HepG2 (cell line): ENCODE measurements at regions not wholly inside any gene's neighbourhood (a gene's known extent, or its start where the extent isn't known, plus 50 kb on each side); places are given as distances from the start of the nearest gene placed in this dataset.

Experiments used
- ATAC-seq: fragments of 200-7000 bp; cut with Tn5 transposase; 3 replicates; pipeline ENCODE4 v1.9.1; 2020; ENCODE audit warnings: mild to moderate bottlenecking, moderate library complexity
- BruUV-seq: library from RNA; stranded (reverse); fragments of 400-500 nt; replicated peaks from 2 replicates; lab custom pipeline; 2021; lab: Mats Ljungman, UMichigan
- CTCF ChIA-PET: fragments of 300-600 bp; formaldehyde crosslinking; extraction: SDS; loops from one replicate; lab custom pipeline; 2021; ENCODE audit warnings: low total read pairs, inconsistent platforms, low intra/inter-chr PET ratio; lab: Yijun Ruan, JAX
- POLR2A ChIA-PET: fragments of 350-600 bp; sonication (Branson Sonifier 250); formaldehyde crosslinking; loops from one replicate; lab custom pipeline; 2020; ENCODE audit warnings: antibody characterized with exemption, inconsistent platforms; lab: Yijun Ruan, JAX
- DNase-seq: peaks from one replicate; pipeline ENCODE4 v3.0.0-alpha.2; 2015; ENCODE audit warnings: low spot score
- FAIRE-seq: peaks from 3 replicates; lab custom pipeline; 2011; peaks lifted over from hg19 to GRCh38; lab: Jason Lieb, UNC
- H2AFZ ChIP-seq: one replicate; pipeline ENCODE4 v1.6.1; 2011; ENCODE audit warnings: low read length, inconsistent platforms
- H3K27ac ChIP-seq: fragments of 300-600 bp; 3 replicates; pipeline ENCODE4 v1.8.0; 2011; ENCODE audit warnings: mixed run types, mild to moderate bottlenecking, mixed read lengths, low read length, inconsistent platforms; ENCODE audit not compliant: insufficient read depth; ENCODE audit errors: extremely low read length
- H3K27me3 ChIP-seq, 2 experiments: fragments of 200-600 bp in 1 of 2; 2 replicates in 1 of 2; 3 replicates in 1 of 2; pipeline versions ENCODE4 v1.6.0 to v1.8.0; 2011; ENCODE audit warnings: low read length in 2 of 2, mild to moderate bottlenecking in 2 of 2, moderate library complexity in 2 of 2, inconsistent platforms in 1 of 2; ENCODE audit not compliant: insufficient read depth in 2 of 2, control insufficient read depth in 1 of 2
- H3K36me3 ChIP-seq, 2 experiments: fragments of 200-600 bp in 1 of 2; replicated peaks in 1 of 2; 2 replicates in 1 of 2; 3 replicates in 1 of 2; pipeline versions ENCODE4 v1.5.1 to v1.8.0; 2011; ENCODE audit warnings: low read length in 2 of 2, inconsistent platforms in 1 of 2; ENCODE audit not compliant: insufficient read depth in 2 of 2, control insufficient read depth in 1 of 2
- H3K4me1 ChIP-seq: 2 replicates; pipeline ENCODE4 v1.5.1; 2012; ENCODE audit warnings: low read length, inconsistent platforms; ENCODE audit not compliant: insufficient read depth
- H3K4me2 ChIP-seq: 2 replicates; pipeline ENCODE4 v1.6.0; 2011; ENCODE audit warnings: low read depth, low read length, inconsistent platforms
- H3K4me3 ChIP-seq, 3 experiments: fragments of 200-600 bp in 1 of 3; sonication (generic), shearing (Covaris generic) in 1 of 3; replicated peaks in 1 of 3; 2 replicates each; pipeline ENCODE4 v1.5.1; 2011 to 2016; ENCODE audit warnings: low read length in 3 of 3, inconsistent platforms in 2 of 3, low read depth in 2 of 3, mild to moderate bottlenecking in 2 of 3, control low read depth in 1 of 3, mixed read lengths in 1 of 3; ENCODE audit not compliant: insufficient read depth in 1 of 3
- H3K79me2 ChIP-seq: one replicate; pipeline ENCODE4 v1.6.1; 2011; ENCODE audit warnings: low read length, inconsistent platforms; ENCODE audit not compliant: insufficient read depth
- H3K9ac ChIP-seq: 2 replicates; pipeline ENCODE4 v1.6.0; 2011; ENCODE audit warnings: mild to moderate bottlenecking, low read depth, low read length, inconsistent platforms; ENCODE audit not compliant: insufficient read depth
- H3K9me3 ChIP-seq: 2 replicates; pipeline ENCODE4 v1.5.1; 2012; ENCODE audit warnings: mild to moderate bottlenecking, low read length
- H4K20me1 ChIP-seq: 2 replicates; pipeline ENCODE4 v1.6.0; 2011; ENCODE audit warnings: inconsistent platforms, mild to moderate bottlenecking, low read length, moderate library complexity; ENCODE audit not compliant: insufficient read depth
- ATF7-NPFF ChIP-seq: sonication (generic); formaldehyde crosslinking; IDR thresholded peaks from 2 replicates; pipeline ENCODE4 v1.8.1; 2023; ENCODE audit warnings: mild to moderate bottlenecking, low read depth, missing genetic modification reagents, moderate library complexity
- GATAD1 ChIP-seq: IDR thresholded peaks from 2 replicates; pipeline ENCODE4 v1.6.1; 2016; ENCODE audit warnings: missing genetic modification reagents, missing compliant biosample characterization
- NR1H2 ChIP-seq: sonication (generic); formaldehyde crosslinking; IDR thresholded peaks from 2 replicates; pipeline ENCODE4 v1.8.1; 2022; ENCODE audit warnings: low read depth, missing genetic modification reagents, borderline replicate concordance
- TARDBP ChIP-seq: sonication (generic); formaldehyde crosslinking; IDR thresholded peaks from 2 replicates; pipeline ENCODE4 v1.8.0; 2022; ENCODE audit warnings: mild to moderate bottlenecking, missing genetic modification reagents
- WGBS: methylation state at CpG from one replicate; pipeline ENCODE4 v1.1.6; 2017; ENCODE audit warnings: low lambda C conversion rate; 5-methylcytosine and 5-hydroxymethylcytosine counted together
- in situ Hi-C: cut with HindIII; loops from 2 replicates; pipeline ENCODE4 v1.10.0; 2017; ENCODE audit warnings: low pct_unique_long_range_greater_than_20kb; ENCODE audit not compliant: extremely low pct_ligation_motif_present
- intact Hi-C: fragments of 100-400 bp; cut with micrococcal nuclease; formaldehyde crosslinking; loops from one replicate; pipeline ENCODE4 v1.10.0; 2022; ENCODE audit not compliant: unreplicated experiment
- TF ChIP-seq, protein P1 (sequence below): sonication (generic); formaldehyde crosslinking; conservative IDR thresholded peaks from 2 replicates; pipeline ENCODE4 v1.4.0; 2020; ENCODE audit warnings: missing genetic modification reagents
- TF ChIP-seq, protein P2 (sequence below): sonication (generic); formaldehyde crosslinking; IDR thresholded peaks from 2 replicates; pipeline ENCODE4 v1.5.0; 2020; ENCODE audit warnings: missing genetic modification reagents, mild to moderate bottlenecking, borderline replicate concordance

DNA sequence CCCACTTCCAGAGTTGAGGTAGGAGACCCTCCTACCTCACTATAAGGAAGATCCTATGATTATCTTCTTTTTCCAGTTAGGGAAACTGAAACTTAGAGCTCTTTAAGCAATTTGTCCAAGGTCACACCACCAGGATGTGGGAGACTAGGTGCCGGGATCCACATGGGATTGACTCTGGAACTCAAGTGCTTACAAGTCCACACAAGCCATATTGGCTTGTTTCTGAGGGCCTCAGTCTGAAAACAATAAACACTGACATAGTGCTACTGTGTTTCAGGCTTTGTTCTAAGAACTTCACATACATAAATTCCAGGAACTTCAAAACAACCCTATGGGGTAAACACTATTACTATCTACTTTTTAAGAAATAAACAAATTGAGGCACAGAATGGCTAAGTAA lies 481.3 kb downstream of the ZSWIM6 start:
- FAIRE-seq (no peak), DNase-seq (no peak), ATAC-seq (no peak)
- no peaks in the 10 kb centered on the region for H3K36me3 ChIP-seq
- no peak for TF ChIP-seq GATAD1 (CRISPR knock-in tag)
- TF ChIP-seq ATF7-NPFF (CRISPR knock-in tag) = no peak
- no peak for TF ChIP-seq NR1H2 (CRISPR knock-in tag)
- TF ChIP-seq, protein P1, sequence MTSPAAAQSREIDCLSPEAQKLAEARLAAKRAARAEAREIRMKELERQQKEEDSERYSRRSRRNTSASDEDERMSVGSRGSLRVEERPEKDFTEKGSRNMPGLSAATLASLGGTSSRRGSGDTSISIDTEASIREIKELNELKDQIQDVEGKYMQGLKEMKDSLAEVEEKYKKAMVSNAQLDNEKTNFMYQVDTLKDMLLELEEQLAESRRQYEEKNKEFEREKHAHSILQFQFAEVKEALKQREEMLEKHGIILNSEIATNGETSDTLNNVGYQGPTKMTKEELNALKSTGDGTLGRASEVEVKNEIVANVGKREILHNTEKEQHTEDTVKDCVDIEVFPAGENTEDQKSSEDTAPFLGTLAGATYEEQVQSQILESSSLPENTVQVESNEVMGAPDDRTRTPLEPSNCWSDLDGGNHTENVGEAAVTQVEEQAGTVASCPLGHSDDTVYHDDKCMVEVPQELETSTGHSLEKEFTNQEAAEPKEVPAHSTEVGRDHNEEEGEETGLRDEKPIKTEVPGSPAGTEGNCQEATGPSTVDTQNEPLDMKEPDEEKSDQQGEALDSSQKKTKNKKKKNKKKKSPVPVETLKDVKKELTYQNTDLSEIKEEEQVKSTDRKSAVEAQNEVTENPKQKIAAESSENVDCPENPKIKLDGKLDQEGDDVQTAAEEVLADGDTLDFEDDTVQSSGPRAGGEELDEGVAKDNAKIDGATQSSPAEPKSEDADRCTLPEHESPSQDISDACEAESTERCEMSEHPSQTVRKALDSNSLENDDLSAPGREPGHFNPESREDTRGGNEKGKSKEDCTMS = no peak
- no peak for TF ChIP-seq TARDBP (CRISPR knock-in tag)
- TF ChIP-seq, protein P2, sequence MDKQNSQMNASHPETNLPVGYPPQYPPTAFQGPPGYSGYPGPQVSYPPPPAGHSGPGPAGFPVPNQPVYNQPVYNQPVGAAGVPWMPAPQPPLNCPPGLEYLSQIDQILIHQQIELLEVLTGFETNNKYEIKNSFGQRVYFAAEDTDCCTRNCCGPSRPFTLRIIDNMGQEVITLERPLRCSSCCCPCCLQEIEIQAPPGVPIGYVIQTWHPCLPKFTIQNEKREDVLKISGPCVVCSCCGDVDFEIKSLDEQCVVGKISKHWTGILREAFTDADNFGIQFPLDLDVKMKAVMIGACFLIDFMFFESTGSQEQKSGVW (CRISPR knock-in tag) = no peak
- no peaks in the 10 kb centered on the region; the same call in 1 of the 2 replicates for H3K4me1 ChIP-seq
- intact Hi-C loops (no loop called here), in situ Hi-C loops (no loop called here)
- no peak overlapping the region for H3K4me3 ChIP-seq
- 70% methylated on average over 1 of the region's 1 CpG for WGBS
- H3K4me2 ChIP-seq = no peak overlapping the region
- H3K27me3 ChIP-seq = no peaks in the 10 kb centered on the region; a peak in 1 of 5 replicates
- no peaks in the 10 kb centered on the region for H4K20me1 ChIP-seq
- H3K9me3 ChIP-seq = no peaks in the 10 kb centered on the region
- CTCF ChIA-PET = no interaction called here
- H2AFZ ChIP-seq = no peak overlapping the region
- BruUV-seq = no TSS peak
- POLR2A ChIA-PET = no interaction called here
- H3K27ac ChIP-seq = no peak overlapping the region
- no peaks in the 10 kb centered on the region for H3K79me2 ChIP-seq
- H3K9ac ChIP-seq = no peak overlapping the region
